GM20000 (cell line): ENCODE measurements at regions not wholly inside any gene's neighbourhood (a gene's known extent, or its start where the extent isn't known, plus 50 kb on each side); places are given as distances from the start of the nearest gene placed in this dataset.

ENCODE experiments used
- DNase-seq: peaks from one replicate; pipeline ENCODE4 v3.0.0; 2012; ENCODE audit warnings: low spot score
- TF ChIP-seq, protein P1 (sequence below): IDR thresholded peaks from 2 replicates; pipeline ENCODE4 v1.5.1; 2012; ENCODE audit warnings: mild to moderate bottlenecking, control low read depth; ENCODE audit errors: extremely low read depth, missing control alignments

DNA sequence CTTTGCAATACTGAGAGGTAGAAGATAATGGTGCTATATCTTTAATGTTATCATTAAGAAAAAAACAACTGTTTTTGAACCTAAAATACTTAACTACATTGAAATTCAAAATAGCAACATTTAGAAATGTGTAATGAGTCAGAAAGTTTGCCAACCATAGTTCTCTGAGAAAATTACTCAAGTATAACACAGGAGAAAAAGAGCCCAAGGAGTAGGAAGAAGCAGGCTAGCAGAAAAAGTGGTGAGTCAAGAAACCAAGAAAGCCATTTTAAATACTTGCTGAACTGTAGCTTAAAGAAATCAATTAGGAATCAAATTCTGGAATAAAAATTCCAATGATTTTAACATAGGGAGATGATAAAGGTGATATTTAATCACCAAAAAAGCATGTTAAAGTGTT is 181.0 kb upstream of the RSPO3 start:
- TF ChIP-seq, protein P1, sequence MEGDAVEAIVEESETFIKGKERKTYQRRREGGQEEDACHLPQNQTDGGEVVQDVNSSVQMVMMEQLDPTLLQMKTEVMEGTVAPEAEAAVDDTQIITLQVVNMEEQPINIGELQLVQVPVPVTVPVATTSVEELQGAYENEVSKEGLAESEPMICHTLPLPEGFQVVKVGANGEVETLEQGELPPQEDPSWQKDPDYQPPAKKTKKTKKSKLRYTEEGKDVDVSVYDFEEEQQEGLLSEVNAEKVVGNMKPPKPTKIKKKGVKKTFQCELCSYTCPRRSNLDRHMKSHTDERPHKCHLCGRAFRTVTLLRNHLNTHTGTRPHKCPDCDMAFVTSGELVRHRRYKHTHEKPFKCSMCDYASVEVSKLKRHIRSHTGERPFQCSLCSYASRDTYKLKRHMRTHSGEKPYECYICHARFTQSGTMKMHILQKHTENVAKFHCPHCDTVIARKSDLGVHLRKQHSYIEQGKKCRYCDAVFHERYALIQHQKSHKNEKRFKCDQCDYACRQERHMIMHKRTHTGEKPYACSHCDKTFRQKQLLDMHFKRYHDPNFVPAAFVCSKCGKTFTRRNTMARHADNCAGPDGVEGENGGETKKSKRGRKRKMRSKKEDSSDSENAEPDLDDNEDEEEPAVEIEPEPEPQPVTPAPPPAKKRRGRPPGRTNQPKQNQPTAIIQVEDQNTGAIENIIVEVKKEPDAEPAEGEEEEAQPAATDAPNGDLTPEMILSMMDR: no peak
- DNase-seq: no peak

DNA sequence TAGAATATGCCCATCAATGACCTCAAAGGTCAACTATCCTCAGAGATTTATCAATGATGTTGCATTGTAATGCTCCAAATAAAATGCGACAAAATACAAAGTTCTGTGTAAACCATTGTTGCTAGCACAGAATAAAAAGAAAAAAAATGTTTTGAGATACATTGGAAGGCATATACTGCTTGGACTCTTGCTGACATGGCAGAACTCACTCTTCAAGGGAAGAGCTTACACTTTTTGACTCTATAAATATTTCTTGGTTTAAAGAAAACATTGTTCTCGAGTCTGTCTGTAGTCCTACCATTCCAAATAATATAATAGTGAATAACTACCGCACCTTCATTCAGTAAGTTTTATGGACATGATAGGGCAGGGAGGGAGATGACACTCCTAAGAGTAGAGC is 178.7 kb upstream of the RSPO3 start:
- TF ChIP-seq, protein P1: no peak
- DNase-seq: no peak

GRCh38 chr6:126941751-126942150 is 176.7 kb upstream of the RSPO3 start:
- TF ChIP-seq, protein P1: no peak
- no peak for DNase-seq

- no peak for DNase-seq
- TF ChIP-seq, protein P1: no peak
Observed at GRCh38 chr6:126944512-126944911, 174.0 kb upstream of the RSPO3 start.

DNA sequence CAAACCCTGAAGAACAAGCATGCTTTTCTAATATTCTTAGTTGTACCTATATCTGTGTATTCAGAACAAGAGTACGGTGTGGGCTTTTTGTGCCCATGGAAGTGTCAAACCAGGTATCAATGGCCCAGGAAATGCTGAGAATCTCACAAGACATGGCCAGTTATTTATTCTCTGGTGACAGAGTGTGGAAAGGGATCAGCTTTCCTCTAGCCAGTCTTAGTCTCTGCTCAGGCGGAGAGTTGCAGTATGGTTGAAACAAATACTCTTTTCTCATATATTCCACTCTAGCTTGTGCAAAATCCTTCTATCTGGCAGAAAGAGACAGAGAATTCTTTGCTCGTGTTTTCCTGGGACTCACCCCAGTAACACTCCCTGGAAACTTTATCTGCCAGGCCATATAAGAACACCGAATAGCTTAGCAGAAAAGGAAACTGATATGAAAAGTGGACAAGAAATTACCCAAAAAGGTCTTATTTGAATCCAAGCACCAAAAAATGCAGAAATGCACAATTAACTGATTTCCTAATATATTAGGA is 173.3 kb upstream of the RSPO3 start:
- TF ChIP-seq, protein P1: no peak

DNA sequence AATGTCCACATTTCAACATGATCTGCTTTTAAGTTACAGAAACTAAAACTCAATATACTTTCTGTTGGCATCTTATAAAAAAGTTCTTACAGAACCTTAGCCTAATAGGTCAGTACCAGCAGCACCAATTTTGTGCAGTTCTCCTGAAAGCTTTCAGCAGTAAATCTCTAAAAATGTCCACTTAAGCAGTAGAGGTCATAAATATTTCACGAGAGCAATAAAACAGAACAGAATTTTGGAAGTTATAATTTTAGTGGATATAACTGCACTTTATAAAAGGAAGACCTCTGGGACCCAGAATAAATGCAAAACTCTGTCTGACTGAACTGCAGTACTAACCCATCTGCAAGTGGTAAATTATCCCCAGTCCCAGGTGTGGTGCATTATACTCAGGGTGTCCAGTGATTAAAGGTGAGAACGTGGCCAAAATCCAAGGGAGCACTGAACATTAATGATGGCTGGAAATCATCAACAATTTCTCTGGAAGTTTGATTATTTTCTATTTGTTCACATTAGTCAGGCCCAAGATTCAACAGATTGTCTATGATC is 172.6 kb upstream of the RSPO3 start:
- DNase-seq: no peak
- TF ChIP-seq, protein P1: no peak

More for the DNA sequence above, 173.3 kb upstream of the RSPO3 start:
- no peak for DNase-seq

DNA sequence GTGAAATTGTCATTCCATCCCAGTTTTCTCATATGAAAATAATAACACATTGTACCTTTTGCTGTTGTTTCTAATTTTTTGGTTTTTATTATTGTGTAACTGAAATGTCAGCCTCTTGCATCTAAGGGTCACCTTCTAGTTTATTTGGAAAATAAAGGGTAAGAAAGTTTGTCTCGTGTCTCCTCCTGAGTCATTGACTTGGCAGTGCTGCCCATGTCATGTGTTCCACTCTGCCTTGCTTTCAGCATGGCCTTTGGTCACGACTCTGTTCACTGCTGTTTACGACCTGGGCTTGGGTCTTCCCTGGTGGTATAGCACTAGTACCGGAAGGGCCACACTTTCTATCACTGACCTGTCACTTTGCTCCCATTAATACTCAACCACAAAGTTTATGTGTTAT is 171.4 kb upstream of the RSPO3 start:
- TF ChIP-seq, protein P1: no peak
- no peak for DNase-seq
